Lower lobe of right lung (tissue), 2 donors: ENCODE measurements at regions not wholly inside any gene's neighbourhood (a gene's known extent, or its start where the extent isn't known, plus 50 kb on each side); places are given as distances from the start of the nearest gene placed in this dataset.

Source experiments
- ATAC-seq, 2 donors: fragments of 200-7000 bp; cut with Tn5 transposase; one replicate each; pipeline ENCODE4 v1.9.1; 2020 to 2022; ENCODE audit warnings: mild to moderate bottlenecking in 2 of 2, moderate library complexity in 2 of 2
- DNase-seq: peaks from one replicate; pipeline ENCODE4 v3.0.0-alpha.2; 2020
- H3K27ac ChIP-seq: fragments of 200-600 bp; one replicate; pipeline ENCODE4 v1.8.0; 2022
- H3K27me3 ChIP-seq: fragments of 200-600 bp; one replicate; pipeline ENCODE4 v1.8.0; 2022; ENCODE audit warnings: low read depth
- H3K36me3 ChIP-seq: fragments of 200-600 bp; one replicate; pipeline ENCODE4 v1.8.0; 2022; ENCODE audit warnings: mild to moderate bottlenecking
- H3K4me1 ChIP-seq: fragments of 200-600 bp; one replicate; pipeline ENCODE4 v1.8.0; 2022
- H3K4me3 ChIP-seq: fragments of 200-600 bp; one replicate; pipeline ENCODE4 v1.8.0; 2022; ENCODE audit warnings: mild to moderate bottlenecking
- H3K9me3 ChIP-seq: fragments of 200-600 bp; one replicate; pipeline ENCODE4 v1.8.0; 2022
- CTCF ChIP-seq: fragments of 200-600 bp; IDR thresholded peaks from one replicate; pipeline ENCODE4 v1.8.0; 2022; ENCODE audit warnings: antibody characterized with exemption, mild to moderate bottlenecking
- intact Hi-C: fragments of 100-400 bp; cut with DNase I; formaldehyde crosslinking; loops from one replicate; pipeline ENCODE4 v1.11.0; 2022
- donor health status: DM: no; HTN: yes; CAD: no; lungs with severe emphysema.

DNA sequence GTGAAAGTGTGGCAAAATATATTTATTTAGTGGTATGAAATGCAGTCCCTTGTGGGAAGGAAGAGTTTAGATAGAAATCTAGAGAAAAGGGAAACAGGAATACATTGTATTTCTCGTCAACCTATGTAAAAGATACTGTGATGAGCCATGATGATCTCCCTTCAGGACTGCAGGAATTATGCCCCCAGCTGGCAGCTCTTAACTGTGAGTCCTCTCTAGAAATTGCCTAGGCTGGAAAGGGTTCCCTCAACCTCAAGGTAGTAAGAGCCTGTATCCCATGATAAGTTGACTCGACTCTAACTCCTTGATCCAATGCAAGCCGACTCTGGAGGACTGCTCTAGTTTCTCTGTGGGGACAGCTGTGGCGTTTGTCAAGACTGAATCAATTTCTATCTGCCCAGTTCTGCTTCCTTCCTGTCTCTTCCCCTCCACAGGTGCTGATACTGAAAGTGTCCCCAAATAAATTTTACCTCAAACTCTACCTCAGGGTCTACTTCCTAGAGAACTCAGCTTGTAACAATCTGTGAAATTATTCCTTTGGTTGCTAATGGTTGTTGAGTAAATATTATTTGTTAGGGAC lies 897.3 kb downstream of the METTL15 start:
- Histone ChIP-seq H3K4me1 (no peaks in the 10 kb centered on the region), H3K27me3 (no peaks in the 10 kb centered on the region), H3K36me3 (no peaks in the 10 kb centered on the region), H3K27ac (no peak overlapping the region), H3K4me3 (no peak overlapping the region), H3K9me3 (no peaks in the 10 kb centered on the region)
- TF ChIP-seq CTCF: no peak
- intact Hi-C loops: no loop called here
- no peak for DNase-seq
- no peak for ATAC-seq

- no peak overlapping the region for H3K4me3 ChIP-seq
- no peaks in the 10 kb centered on the region for H3K36me3 ChIP-seq
- no peaks in the 10 kb centered on the region for H3K27me3 ChIP-seq
- H3K4me1 ChIP-seq: no peaks in the 10 kb centered on the region
- no peak overlapping the region for H3K27ac ChIP-seq
- intact Hi-C loops: no loop called here
- DNase-seq: no peak
- H3K9me3 ChIP-seq: no peaks in the 10 kb centered on the region
- no peak for TF ChIP-seq CTCF
- ATAC-seq: no peak
These were observed 894.6 kb downstream of the METTL15 start for GRCh38 chr11:29002816-29003215.

- no peaks in the 10 kb centered on the region for H3K4me1 ChIP-seq
- intact Hi-C loops: no loop called here
These were observed 891.4 kb downstream of the METTL15 start for GRCh38 chr11:28999620-29000019.

DNA sequence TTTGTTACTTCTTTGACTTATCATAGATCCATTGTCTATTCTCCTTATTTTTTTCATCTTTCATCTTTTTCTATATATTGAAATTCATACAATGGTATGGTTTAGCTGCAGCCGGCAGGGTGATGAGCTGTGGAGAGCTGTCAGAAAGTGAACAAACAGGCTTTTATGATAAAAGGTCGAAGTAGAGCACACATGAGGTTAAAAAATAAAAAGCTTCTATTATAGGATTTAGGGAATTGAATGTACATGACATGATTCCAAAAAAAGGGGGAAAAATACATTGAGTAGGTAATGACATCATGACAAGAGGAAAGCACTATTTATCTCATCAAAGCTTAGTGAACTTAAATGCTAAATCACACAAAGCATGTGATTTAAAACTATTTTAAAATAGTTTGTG lies 884.8 kb downstream of the METTL15 start:
- TF ChIP-seq CTCF: no peak
- Histone ChIP-seq H3K27me3 (no peaks in the 10 kb centered on the region), H3K4me3 (no peak overlapping the region), H3K4me1 (no peaks in the 10 kb centered on the region), H3K27ac (no peak overlapping the region), H3K9me3 (no peaks in the 10 kb centered on the region), H3K36me3 (no peaks in the 10 kb centered on the region)
- no peak for ATAC-seq
- intact Hi-C loops: no loop called here
- DNase-seq: no peak

More at GRCh38 chr11:28999620-29000019, 891.4 kb downstream of the METTL15 start:
- no peak overlapping the region for H3K27ac ChIP-seq
- no peak for TF ChIP-seq CTCF
- no peaks in the 10 kb centered on the region for H3K9me3 ChIP-seq
- H3K4me3 ChIP-seq: no peak overlapping the region
- no peaks in the 10 kb centered on the region for H3K27me3 ChIP-seq
- H3K36me3 ChIP-seq: no peaks in the 10 kb centered on the region
- DNase-seq (no peak), ATAC-seq (no peak)

DNA sequence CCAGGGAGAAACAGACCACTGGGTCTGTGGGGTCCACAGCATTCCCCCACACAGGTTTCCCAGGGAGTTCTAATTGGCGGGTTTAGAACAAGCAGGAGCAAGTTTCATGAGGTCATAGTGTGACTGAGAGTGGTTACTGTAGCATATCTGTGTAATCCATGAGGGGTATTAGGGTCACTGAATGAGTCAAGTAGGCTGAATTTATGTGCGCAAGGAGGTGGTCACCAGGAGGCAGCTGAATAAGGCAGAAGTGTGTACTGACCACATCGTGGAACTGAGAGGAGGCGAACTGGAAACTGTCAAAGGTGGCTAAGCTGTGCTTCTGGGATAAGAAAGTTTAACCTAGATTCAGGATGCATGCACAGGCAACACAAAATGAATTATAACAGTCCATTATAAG lies 876.0 kb downstream of the METTL15 start:
- H3K4me1 ChIP-seq: no peaks in the 10 kb centered on the region
- no peaks in the 10 kb centered on the region for H3K36me3 ChIP-seq
- H3K27ac ChIP-seq: no peak overlapping the region
- H3K4me3 ChIP-seq: no peak overlapping the region
- no peak for DNase-seq
- no peak for TF ChIP-seq CTCF
- no peaks in the 10 kb centered on the region for H3K9me3 ChIP-seq
- intact Hi-C loops: no loop called here
- peak in 1 of 2 donors; percentile 16 for ATAC-seq
- no peaks in the 10 kb centered on the region for H3K27me3 ChIP-seq

- no peak for TF ChIP-seq CTCF
- DNase-seq: no peak
- intact Hi-C loops: no loop called here
- no peaks in the 10 kb centered on the region for H3K9me3 ChIP-seq
- no peaks in the 10 kb centered on the region for H3K4me1 ChIP-seq
- no peaks in the 10 kb centered on the region for H3K27me3 ChIP-seq
- H3K36me3 ChIP-seq: no peaks in the 10 kb centered on the region
- H3K27ac ChIP-seq: no peak overlapping the region
- no peak overlapping the region for H3K4me3 ChIP-seq
- ATAC-seq: peak; percentile 46 to 61
These were observed 875.6 kb downstream of the METTL15 start for GRCh38 chr11:28983780-28984179.
